ENCODE measurements at regions not wholly inside any gene's neighbourhood (a gene's known extent, or its start where the extent isn't known, plus 50 kb on each side); places are given as distances from the start of the nearest gene placed in this dataset.

GRCh38 chr14:30791522-30792351 is 82.6 kb upstream of the COCH start:
- H3K36me3 ChIP-seq (ENCODE audit: control insufficient read depth in 1 of 2, insufficient read depth in 2 of 2, low read length in 2 of 2), result no peaks in the 10 kb centered on the region
- H3K4me2 ChIP-seq (ENCODE audit: low read length), result no peak overlapping the region
- H3K9me2 ChIP-seq (ENCODE audit: insufficient read depth), result no peaks in the 10 kb centered on the region
- ChIA-PET POLR2A (no interaction called here), RAD21 (ENCODE audit: low non-redundant PET in 1 of 2, low total read pairs in 2 of 2, uncharacterized antibody in 2 of 2, unreplicated experiment in 2 of 2) (no interaction called here), CTCF (no interaction called here)
- H3K4me1 ChIP-seq (ENCODE audit: control insufficient read depth in 1 of 2, insufficient read depth in 2 of 2, low read length in 2 of 2), result no peaks in the 10 kb centered on the region
- H4K20me1 ChIP-seq (ENCODE audit: insufficient read depth), result no peaks in the 10 kb centered on the region
- no peak overlapping the region for H3K27ac ChIP-seq (ENCODE audit: low read depth, low read length)
- H3K9me3 ChIP-seq (ENCODE audit: control insufficient read depth in 1 of 2, insufficient read depth in 1 of 2, low read depth in 1 of 2, low read length in 2 of 2), result no peaks in the 10 kb centered on the region
- no peak overlapping the region for H2AFZ ChIP-seq (ENCODE audit: low read depth, low read length, poor library complexity, severe bottlenecking)
- no peak overlapping the region for H3K9ac ChIP-seq (ENCODE audit: low read length)
- ATAC-seq (no peak), DNase-seq (ENCODE audit: low read depth, low spot score) (no peak)
- BruUV-seq (replicated peaks), result no TSS peak
- H3K79me2 ChIP-seq (ENCODE audit: insufficient read depth, low read length), result no peaks in the 10 kb centered on the region
- TF ChIP-seq TCF7L2 (IDR thresholded peaks at IDR 0.05; ENCODE audit: borderline replicate concordance, extremely low read depth, insufficient read depth, insufficient read length) (no peak), ATF3 (IDR thresholded peaks at IDR 0.05) (no peak), JUND (IDR thresholded peaks at IDR 0.05) (no peak), POLR2A (IDR thresholded peaks at IDR 0.05; ENCODE audit: borderline replicate concordance, extremely low read depth, insufficient read depth, insufficient read length) (no peak), ELF1 (IDR thresholded peaks at IDR 0.05; ENCODE audit: borderline replicate concordance, low read depth) (no peak), CEBPB (IDR thresholded peaks at IDR 0.05; ENCODE audit: low read depth) (no peak), REST (IDR thresholded peaks at IDR 0.05; ENCODE audit: low read depth) (no peak), CTCF (IDR thresholded peaks at IDR 0.05 in 2 of 3, conservative IDR thresholded peaks at IDR 0.05 in 1 of 3; ENCODE audit: borderline replicate concordance in 1 of 3, insufficient read depth in 1 of 3, low read depth in 2 of 3, low read length in 2 of 3) (no peak), ZBTB33 (IDR thresholded peaks at IDR 0.05; ENCODE audit: extremely low read depth, insufficient replicate concordance, low read length) (no peak), POLR2AphosphoS5 (IDR thresholded peaks at IDR 0.05; ENCODE audit: low read depth, low read length) (no peak), CBX3 (IDR thresholded peaks at IDR 0.05; ENCODE audit: low read depth) (no peak), EGR1 (IDR thresholded peaks at IDR 0.05; ENCODE audit: low read depth) (no peak)
- H3K27me3 ChIP-seq (ENCODE audit: insufficient read depth, low read length), result no peaks in the 10 kb centered on the region
- intact Hi-C loops (cut with micrococcal nuclease), result no loop called here
- no peak overlapping the region for H3K4me3 ChIP-seq (replicated peaks in 1 of 2; ENCODE audit: low read depth in 1 of 2, low read length in 2 of 2)

All from HCT116 (cell line).